GM04503 (cell line): ENCODE measurements at regions not wholly inside any gene's neighbourhood (a gene's known extent, or its start where the extent isn't known, plus 50 kb on each side); places are given as distances from the start of the nearest gene placed in this dataset.
A peak's percentile ranks its signal among the peaks of the same experiment; 100 is the strongest.
"Not testable (repeated sequence)": the region's sequence is repeated elsewhere in the genome, so short reads cannot be mapped to it uniquely, and the experiment has no call there.

Experiments used
- DNase-seq: peaks from one replicate; pipeline ENCODE4 v3.0.0-alpha.2; 2012; ENCODE audit warnings: low read depth

GRCh38 chr10:62496925-62497324 lies 122.8 kb downstream of the ZNF365 start:
- no peak for DNase-seq

- DNase-seq, result no peak
These were observed 124.1 kb downstream of the ZNF365 start for GRCh38 chr10:62498271-62498670.

- not testable (repeated sequence) for DNase-seq
These were observed 125.9 kb downstream of the ZNF365 start for GRCh38 chr10:62500116-62500515.

- DNase-seq, result no peak
These were observed 127.4 kb downstream of the ZNF365 start for GRCh38 chr10:62501547-62501946.

DNA sequence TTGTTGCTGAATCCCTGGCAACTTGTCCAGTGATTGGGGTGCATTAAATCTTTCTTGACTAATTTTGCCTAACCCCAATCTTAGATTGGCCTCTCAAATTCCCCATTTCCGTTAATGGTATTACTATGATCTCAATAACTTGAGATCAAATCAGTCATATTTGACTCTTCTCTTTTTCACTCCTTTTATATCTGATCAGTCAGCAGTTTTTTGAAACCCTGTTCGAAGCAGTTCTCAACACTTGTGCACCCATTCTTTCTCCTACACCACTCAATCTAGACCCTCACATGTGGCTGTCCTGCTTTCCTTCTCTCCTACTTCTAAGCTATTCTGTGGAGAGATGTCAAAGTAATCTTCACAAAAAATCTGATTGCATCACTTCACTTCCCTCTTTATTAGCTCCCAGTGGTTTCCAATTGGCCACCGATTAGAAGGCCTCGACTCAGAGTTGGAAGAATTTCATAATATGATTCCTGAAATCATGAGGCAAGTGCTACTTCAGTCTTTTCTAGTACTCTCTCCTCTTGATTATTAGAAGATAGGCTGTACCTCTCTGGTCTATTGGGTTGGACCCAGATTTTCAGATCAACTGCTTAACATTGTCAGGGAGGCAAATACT lies 128.9 kb downstream of the ZNF365 start:
- DNase-seq, result no peak

DNA sequence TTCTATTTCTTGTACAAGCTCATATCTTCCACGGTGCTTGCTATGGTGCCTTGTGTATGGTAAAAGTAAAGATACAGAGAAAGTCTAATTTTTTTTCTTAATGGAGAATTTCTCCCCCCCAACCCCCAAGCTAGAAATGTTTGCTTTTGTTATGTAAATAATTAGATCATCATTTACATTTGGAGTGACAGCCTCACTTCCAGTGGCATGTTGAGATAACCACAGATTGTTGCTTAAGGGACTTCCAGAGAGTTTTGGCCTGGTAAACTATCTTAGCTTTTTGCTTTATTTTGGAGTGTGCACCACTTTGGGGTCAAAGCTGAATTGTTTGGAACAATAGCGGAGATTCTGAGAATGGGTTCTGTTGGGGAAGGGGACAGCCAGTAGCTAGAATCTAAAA lies 129.7 kb downstream of the ZNF365 start:
- DNase-seq, result no peak

DNA sequence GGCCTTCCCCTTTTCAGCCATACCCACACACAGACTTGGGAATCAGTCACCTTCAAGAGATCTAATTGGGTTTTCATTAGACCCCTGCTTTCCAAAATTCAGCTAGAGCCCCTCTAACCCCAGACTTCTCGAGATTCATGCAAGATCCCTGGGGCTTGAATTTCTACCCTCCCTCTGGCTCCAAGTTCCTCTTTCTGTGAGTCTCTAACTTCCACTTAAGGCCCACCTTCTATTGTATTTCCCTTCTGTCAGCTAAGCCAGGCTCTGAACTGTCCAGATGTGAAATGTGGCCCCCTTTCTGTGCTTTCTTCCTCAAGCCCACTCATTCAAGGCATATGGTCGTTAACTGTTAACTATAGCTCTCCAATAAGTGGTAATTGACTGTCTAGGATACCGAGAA lies 132.2 kb downstream of the ZNF365 start:
- DNase-seq, result no peak

- no peak for DNase-seq
These were observed 137.1 kb downstream of the ZNF365 start for GRCh38 chr10:62511238-62511637.

GRCh38 chr10:62511656-62512055 lies 137.5 kb downstream of the ZNF365 start:
- DNase-seq, result no peak

DNA sequence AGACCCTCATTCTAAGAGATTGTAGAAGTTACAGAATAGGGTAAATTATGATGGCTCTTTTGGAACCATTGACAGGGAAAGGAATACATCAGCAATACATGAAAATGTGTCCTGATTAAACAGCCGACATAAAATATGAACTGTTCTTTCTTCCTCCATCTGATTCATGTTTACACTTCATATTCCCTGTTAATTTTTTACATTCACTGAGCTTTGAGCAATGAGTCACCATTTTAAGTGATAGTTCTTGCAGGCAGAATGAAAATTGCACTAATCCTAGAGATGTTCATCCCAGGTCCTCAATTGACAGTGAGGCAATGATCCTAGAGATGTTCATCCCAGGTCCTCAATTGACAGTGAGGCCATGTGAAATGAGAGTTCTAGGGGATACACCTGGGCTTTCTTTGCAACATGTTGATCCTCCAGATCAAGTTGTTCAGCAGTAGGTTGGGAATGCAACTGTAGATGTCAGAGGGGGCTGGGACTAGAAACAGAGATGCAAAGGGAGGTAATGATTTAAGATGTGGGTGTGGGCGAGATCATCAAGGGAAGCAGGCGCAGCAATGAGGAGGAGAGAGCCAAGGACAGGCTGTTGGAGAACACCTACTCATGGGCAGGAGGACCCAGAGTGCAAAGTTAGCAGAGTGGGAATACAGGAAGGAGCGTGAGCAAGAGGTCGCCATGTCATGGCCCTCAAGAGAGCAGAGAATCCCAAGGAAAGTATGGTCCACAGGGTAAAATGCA lies 138.7 kb downstream of the ZNF365 start:
- DNase-seq, result no peak

DNA sequence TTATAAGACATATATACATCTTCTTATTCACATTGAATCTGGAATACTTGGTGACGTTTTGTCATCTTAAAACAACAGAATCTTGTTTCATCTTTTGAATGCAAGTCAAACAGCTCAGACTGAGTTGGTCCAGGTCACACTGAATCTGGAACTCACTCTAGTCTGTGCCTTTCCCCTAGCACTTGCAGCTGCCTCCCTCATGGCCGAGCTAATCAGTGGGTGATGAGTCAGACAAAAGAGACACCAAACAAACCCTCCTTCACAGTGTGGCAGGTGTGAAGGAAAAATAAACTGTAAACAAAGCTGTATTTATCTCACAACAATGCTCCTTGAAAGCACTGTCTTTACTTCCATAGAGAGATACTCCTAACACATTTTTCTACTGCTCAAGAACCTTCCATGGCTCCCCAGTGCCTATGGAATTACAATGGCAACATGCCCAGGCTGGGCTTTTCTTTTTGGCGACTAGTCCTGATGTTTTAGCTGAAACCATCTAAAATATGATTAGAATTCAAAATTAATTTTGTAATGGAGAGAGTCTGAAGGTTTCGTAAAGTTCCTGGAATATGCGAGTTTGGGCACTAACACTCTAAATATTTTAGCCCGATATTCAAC lies 140.0 kb downstream of the ZNF365 start:
- no peak for DNase-seq

- no peak for DNase-seq
These were observed 143.1 kb downstream of the ZNF365 start for GRCh38 chr10:62517252-62517651.

DNA sequence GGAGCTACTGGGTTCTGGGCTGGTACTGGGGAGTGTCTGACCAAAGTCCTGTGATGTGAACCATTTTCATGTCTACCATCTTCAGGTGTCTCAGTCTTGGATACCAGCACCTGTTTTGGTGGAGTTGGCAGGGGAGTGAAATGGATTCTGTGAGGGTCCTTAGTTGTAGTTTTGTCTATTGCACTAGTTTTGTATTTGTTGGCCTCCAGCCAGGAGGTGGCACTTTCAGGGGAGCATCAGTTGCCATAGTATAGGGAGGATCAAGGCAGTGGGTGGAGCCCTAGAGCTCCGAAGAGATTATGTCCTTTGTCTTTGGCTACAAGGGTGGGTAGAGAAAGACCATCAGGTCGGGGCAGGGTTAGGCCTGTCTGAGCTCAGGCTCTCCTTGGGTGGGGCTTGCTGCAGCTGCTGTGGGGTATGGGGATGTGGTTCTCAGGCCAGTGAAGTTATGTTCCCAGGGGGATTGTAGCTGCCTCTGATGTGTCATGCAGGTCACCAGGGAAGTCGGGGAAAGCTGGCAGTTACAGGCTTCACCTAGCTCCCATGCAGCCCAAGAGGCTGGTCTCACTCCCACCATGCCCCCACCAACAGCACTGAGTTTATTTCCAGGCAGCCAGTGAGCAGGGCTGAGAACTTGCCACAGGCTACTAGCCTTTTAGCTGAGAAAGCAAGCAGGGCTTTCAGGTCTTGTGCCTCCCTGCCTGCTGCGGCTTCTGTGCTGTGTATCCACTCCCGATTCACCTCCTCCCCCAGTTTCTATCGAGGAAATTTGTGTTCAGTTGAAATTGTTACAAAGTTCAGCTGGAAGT lies 153.1 kb downstream of the ZNF365 start:
- no peak for DNase-seq

- DNase-seq, result no peak
These were observed 154.3 kb downstream of the ZNF365 start for GRCh38 chr10:62528441-62528840.

DNA sequence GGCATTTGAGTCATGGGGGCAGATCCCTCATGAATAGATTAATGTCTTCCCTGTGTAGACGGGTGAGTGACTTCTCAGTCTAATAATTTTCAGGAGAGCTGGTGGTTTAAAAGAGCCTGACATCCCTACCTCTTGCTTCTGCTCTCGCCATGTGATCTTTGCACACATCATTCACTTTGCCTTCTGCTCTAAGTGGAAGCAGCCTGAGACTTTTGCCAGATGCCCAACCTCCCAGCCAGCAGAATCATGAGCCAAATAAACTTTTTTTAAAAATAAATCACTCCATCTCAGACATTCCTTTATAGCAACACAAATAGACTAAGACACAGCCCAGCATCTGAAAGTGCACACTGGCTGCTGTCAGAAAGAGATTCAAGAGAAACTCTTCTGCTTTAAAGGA lies 155.2 kb downstream of the ZNF365 start:
- no peak for DNase-seq

- no peak for DNase-seq
These were observed 159.9 kb downstream of the ZNF365 start for GRCh38 chr10:62534031-62534430.

DNA sequence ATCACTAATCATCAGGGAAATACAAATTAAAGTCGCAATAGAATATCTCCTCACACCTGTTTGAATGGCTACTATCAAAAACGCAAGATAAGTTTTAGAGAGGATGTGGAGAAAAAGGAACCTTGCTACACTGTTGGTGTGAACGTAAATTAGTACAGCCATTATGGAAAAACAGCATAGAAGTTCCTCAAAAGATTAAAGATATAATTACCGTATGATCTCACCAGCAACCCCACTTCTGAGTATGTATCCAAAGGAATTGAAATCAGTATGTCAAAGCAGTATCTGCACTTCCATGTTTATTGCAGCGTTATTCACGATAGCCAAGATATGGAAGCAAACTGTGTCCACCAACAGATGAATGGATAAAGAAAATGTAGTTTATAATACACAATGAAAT lies 164.4 kb downstream of the ZNF365 start:
- DNase-seq, result no peak

DNA sequence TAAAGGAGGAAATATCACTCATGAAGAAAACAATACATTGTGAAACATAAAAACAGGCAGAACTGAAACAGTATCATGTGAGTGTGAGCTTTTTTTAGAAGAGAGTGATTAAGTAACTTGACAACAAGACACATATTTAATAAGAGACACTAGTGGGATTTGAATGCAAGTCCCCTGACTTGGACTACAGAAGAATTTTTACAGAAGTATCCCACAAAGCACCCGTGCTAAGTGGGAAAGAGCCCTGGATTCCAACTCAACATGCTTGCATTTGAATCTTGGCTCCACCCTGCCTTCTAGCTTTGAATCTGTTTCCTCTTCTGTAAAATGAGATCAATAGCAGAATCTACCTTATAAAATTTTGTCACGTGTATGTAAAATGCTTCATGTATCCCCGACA lies 166.2 kb downstream of the ZNF365 start:
- DNase-seq, result no peak

DNA sequence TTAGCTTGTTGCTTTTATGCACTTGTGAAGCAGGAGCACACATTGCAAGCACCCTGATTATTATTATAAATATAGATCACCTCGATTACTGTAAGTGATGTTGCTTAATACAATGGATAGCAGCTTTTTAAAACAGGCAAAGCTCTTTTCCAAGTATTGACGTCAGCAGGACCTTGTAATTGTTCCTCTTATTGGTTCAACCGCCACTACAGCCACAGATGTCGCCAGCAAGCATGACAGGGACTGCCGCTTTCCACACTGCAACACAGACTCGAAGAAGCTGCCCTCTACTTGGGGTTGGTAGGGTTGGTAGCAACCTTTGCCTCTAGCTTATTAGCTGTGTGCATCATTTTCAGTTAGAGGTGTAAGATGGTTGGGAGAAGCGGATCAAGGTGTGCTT lies 167.6 kb downstream of the ZNF365 start:
- no peak for DNase-seq

- no peak for DNase-seq
These were observed 169.6 kb downstream of the ZNF365 start for GRCh38 chr10:62543571-62544355.

DNA sequence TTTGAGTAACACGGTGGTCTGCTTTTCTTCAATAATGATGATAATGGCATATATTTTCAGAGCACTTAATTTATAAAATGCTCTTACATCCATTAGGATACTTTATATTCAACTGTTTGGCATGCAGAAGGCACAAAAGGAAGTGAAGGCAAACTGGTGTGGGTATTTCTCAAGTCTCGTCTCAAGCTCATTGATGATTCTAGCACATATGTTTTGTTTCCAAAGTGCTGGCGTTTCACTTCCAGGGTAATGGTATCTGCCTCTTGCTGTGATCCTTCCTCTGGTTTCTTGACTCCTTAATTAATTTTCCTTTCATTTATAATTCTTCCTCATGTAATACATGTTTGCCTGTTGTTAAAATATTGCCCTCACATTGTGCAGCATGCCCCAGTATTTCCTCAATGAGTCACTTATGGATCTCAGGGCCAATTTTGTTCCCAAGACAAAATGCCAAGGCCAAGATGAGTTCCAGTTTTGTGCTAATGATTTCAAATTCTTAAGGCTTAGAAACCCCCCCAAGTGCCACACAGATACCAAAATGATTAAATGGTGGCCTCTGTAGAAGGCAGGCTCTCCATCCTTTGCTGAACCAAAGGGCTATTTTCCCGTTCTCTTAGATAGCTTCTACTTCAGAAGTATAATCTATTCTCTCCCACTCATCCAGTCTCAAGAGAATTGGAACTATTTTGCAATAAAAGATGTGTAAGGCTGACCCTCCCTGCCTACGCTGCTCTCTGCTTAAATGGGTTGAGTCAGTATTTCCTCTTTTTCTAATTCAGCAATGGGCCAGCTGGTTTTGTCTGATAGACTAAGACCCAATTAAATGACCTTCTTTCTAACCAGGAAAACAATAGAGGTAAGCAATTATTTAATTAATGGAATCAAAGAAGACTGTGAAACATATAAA lies 171.2 kb downstream of the ZNF365 start:
- peak; percentile 69 for DNase-seq
